Caco-2 (cell line): ENCODE measurements at regions not wholly inside any gene's neighbourhood (a gene's known extent, or its start where the extent isn't known, plus 50 kb on each side); places are given as distances from the start of the nearest gene placed in this dataset.
"Not testable (repeated sequence)": the region's sequence is repeated elsewhere in the genome, so short reads cannot be mapped to it uniquely, and the experiment has no call there.

Experiments used
- BruUV-seq: library from RNA; stranded (reverse); fragments of 400-500 nt; replicated peaks from 2 replicates; lab custom pipeline; 2021; lab: Mats Ljungman, UMichigan
- CTCF ChIA-PET: fragments of 300-600 bp; sonication (Branson Sonifier 250); formaldehyde crosslinking; loops from one replicate; lab custom pipeline; 2022; ENCODE audit warnings: antibody characterized with exemption; lab: Charles Lee
- POLR2A ChIA-PET: fragments of 300-600 bp; sonication (Branson Sonifier 250); formaldehyde crosslinking; loops from one replicate; lab custom pipeline; 2022; ENCODE audit warnings: antibody characterized with exemption; lab: Charles Lee
- DNase-seq, 2 experiments: peaks; one replicate each; pipeline versions ENCODE4 v3.0.0 to v3.0.0-alpha.2; 2020 to 2022
- H3K27me3 ChIP-seq: replicated peaks from 2 replicates; pipeline ENCODE4 v1.6.0; 2011; ENCODE audit warnings: low read length; ENCODE audit not compliant: control insufficient read depth, insufficient read depth
- H3K36me3 ChIP-seq: 2 replicates; pipeline ENCODE4 v1.5.1; 2011; ENCODE audit warnings: low read length; ENCODE audit not compliant: control insufficient read depth, insufficient read depth
- H3K4me1 ChIP-seq: fragments of 250-450 bp; sonication (Bioruptor Pico); 2 replicates; pipeline ENCODE4 v1.5.1; 2020; ENCODE audit warnings: mild to moderate bottlenecking
- H3K4me3 ChIP-seq: 2 replicates; pipeline ENCODE4 v1.5.1; 2011; ENCODE audit warnings: low read depth, mild to moderate bottlenecking, control low read depth, low read length
- H3K9me3 ChIP-seq: fragments of 250-450 bp; sonication (Bioruptor Pico); 2 replicates; pipeline ENCODE4 v1.5.1; 2020; ENCODE audit warnings: mild to moderate bottlenecking, moderate library complexity
- H3K27ac Mint-ChIP-seq: one replicate; pipeline ENCODE4 v1.8.0; 2022; ENCODE audit warnings: mixed read lengths; ENCODE audit not compliant: unreplicated experiment
- H3K27me3 Mint-ChIP-seq: one replicate; pipeline ENCODE4 v1.8.0; 2022; ENCODE audit warnings: mixed read lengths; ENCODE audit not compliant: insufficient read depth, unreplicated experiment
- H3K36me3 Mint-ChIP-seq: one replicate; pipeline ENCODE4 v1.8.0; 2022; ENCODE audit warnings: mild to moderate bottlenecking, mixed read lengths; ENCODE audit not compliant: insufficient read depth, unreplicated experiment
- H3K4me1 Mint-ChIP-seq: one replicate; pipeline ENCODE4 v1.8.0; 2022; ENCODE audit warnings: low read depth, mixed read lengths; ENCODE audit not compliant: unreplicated experiment
- H3K4me3 Mint-ChIP-seq: one replicate; pipeline ENCODE4 v1.8.0; 2022; ENCODE audit warnings: mild to moderate bottlenecking, moderate library complexity, mixed read lengths; ENCODE audit not compliant: unreplicated experiment
- H3K9me3 Mint-ChIP-seq: one replicate; pipeline ENCODE4 v1.8.0; 2022; ENCODE audit warnings: mixed read lengths; ENCODE audit not compliant: unreplicated experiment
- CTCF ChIP-seq, 2 experiments: fragments of 200-600 bp in 1 of 2; IDR thresholded peaks; 1 replicate in 1 of 2; 2 replicates in 1 of 2; pipeline versions ENCODE4 v1.5.1 to v1.8.0; 2011 to 2022; ENCODE audit warnings: antibody characterized with exemption in 1 of 2, control low read depth in 1 of 2, inconsistent platforms in 1 of 2, low read depth in 1 of 2, low read length in 1 of 2, mild to moderate bottlenecking in 1 of 2, moderate library complexity in 1 of 2; ENCODE audit not compliant: insufficient read depth in 1 of 2, severe bottlenecking in 1 of 2, unreplicated experiment in 1 of 2
- intact Hi-C: fragments of 100-400 bp; cut with micrococcal nuclease; formaldehyde crosslinking; loops from one replicate; pipeline ENCODE4 v1.10.0; 2022; ENCODE audit not compliant: unreplicated experiment

- Histone ChIP-seq H3K36me3 (no peaks in the 10 kb centered on the region), H3K4me3 (no peak overlapping the region), H3K4me1 (no peaks in the 10 kb centered on the region), H3K9me3 (no peaks in the 10 kb centered on the region), H3K27me3 (no peaks in the 10 kb centered on the region)
- no peak for DNase-seq
- Mint-ChIP-seq H3K9me3 (peaks cover 24% of the 10 kb centered on the region), H3K4me1 (no peaks in the 10 kb centered on the region), H3K27ac (no peak overlapping the region), H3K36me3 (no peaks in the 10 kb centered on the region), H3K4me3 (no peak overlapping the region), H3K27me3 (peaks cover 13% of the 10 kb centered on the region)
- ChIA-PET CTCF (no interaction called here), POLR2A (no interaction called here)
- no TSS peak for BruUV-seq
- intact Hi-C loops: no loop called here
- TF ChIP-seq CTCF (IDR thresholded peaks at IDR 0.05; ENCODE audit: insufficient read depth in 1 of 2, low read depth in 1 of 2, low read length in 1 of 2, severe bottlenecking in 1 of 2, unreplicated experiment in 1 of 2): no peak
Observed at GRCh38 chrX:883588-883987, 253.0 kb downstream of the SHOX start.

GRCh38 chrX:879756-880698 is 249.4 kb downstream of the SHOX start:
- H3K36me3 Mint-ChIP-seq, H3K4me1 Mint-ChIP-seq, CTCF ChIA-PET, H3K27ac Mint-ChIP-seq, POLR2A ChIA-PET, H3K27me3 ChIP-seq, H3K4me3 Mint-ChIP-seq, H3K9me3 ChIP-seq, BruUV-seq, H3K4me1 ChIP-seq, intact Hi-C loops, H3K4me3 ChIP-seq, H3K36me3 ChIP-seq, DNase-seq: not testable (repeated sequence)
- H3K27me3 Mint-ChIP-seq: peaks cover 13% of the 10 kb centered on the region
- peaks cover 24% of the 10 kb centered on the region for H3K9me3 Mint-ChIP-seq

GRCh38 chrX:874061-874460 is 243.5 kb downstream of the SHOX start:
- H3K4me1 ChIP-seq: no peaks in the 10 kb centered on the region
- H3K36me3 ChIP-seq: no peaks in the 10 kb centered on the region
- intact Hi-C loops: no loop called here
- Mint-ChIP-seq H3K4me3 (no peak overlapping the region), H3K4me1 (no peaks in the 10 kb centered on the region), H3K27ac (no peak overlapping the region), H3K9me3 (no peaks in the 10 kb centered on the region), H3K36me3 (no peaks in the 10 kb centered on the region), H3K27me3 (no peaks in the 10 kb centered on the region)
- no peak for TF ChIP-seq CTCF (IDR thresholded peaks at IDR 0.05; ENCODE audit: insufficient read depth in 1 of 2, low read depth in 1 of 2, low read length in 1 of 2, severe bottlenecking in 1 of 2, unreplicated experiment in 1 of 2)
- POLR2A ChIA-PET: no interaction called here
- no peak for DNase-seq
- 0 out of 2 replicates have a peak, but pooled peaks cover 6% of the 10 kb centered on the region for H3K9me3 ChIP-seq
- H3K27me3 ChIP-seq: no peaks in the 10 kb centered on the region
- CTCF ChIA-PET: no interaction called here
- BruUV-seq: no TSS peak
- no peak overlapping the region for H3K4me3 ChIP-seq
